Natural killer cell (primary cell): ENCODE measurements at regions not wholly inside any gene's neighbourhood (a gene's known extent, or its start where the extent isn't known, plus 50 kb on each side); places are given as distances from the start of the nearest gene placed in this dataset.

Experiments
- ATAC-seq, 3 donors: fragments of 150-1000 bp in 2 of 3; fragments of 200-7000 bp in 1 of 3; cut with Tn5 transposase; 1 replicate in 1 of 3; 2 replicates in 2 of 3; pipeline ENCODE4 v1.10.0; 2021; ENCODE audit warnings: mild to moderate bottlenecking in 2 of 3, moderate library complexity in 2 of 3
- DNase-seq, 2 donors: peaks; one replicate each; pipeline versions ENCODE4 v3.0.0 to v3.0.0-alpha.2; 2013 to 2021; ENCODE audit warnings: mixed read lengths in 1 of 2
- H3K27ac ChIP-seq: one replicate; pipeline ENCODE4 v1.5.1; 2013; ENCODE audit warnings: mild to moderate bottlenecking, low read length
- H3K27me3 ChIP-seq: one replicate; pipeline ENCODE4 v1.6.1; 2013; ENCODE audit warnings: low read length; ENCODE audit not compliant: control insufficient read depth, insufficient read depth
- H3K36me3 ChIP-seq: one replicate; pipeline ENCODE4 v1.6.1; 2013; ENCODE audit warnings: low read length; ENCODE audit not compliant: control insufficient read depth, insufficient read depth
- H3K4me1 ChIP-seq: one replicate; pipeline ENCODE4 v1.6.1; 2013; ENCODE audit warnings: low read length; ENCODE audit not compliant: control insufficient read depth, insufficient read depth
- H3K4me3 ChIP-seq: one replicate; pipeline ENCODE4 v1.5.1; 2013; ENCODE audit warnings: low read length
- H3K9me3 ChIP-seq: one replicate; pipeline ENCODE4 v1.6.1; 2013; ENCODE audit warnings: low read length; ENCODE audit not compliant: control insufficient read depth, insufficient read depth
- H3K27ac Mint-ChIP-seq, 2 donors: one replicate each; pipeline ENCODE4 v1.8.0; 2022; ENCODE audit warnings: mild to moderate bottlenecking in 2 of 2, mixed read lengths in 2 of 2, moderate library complexity in 1 of 2
- H3K27me3 Mint-ChIP-seq, 2 donors: one replicate each; pipeline ENCODE4 v1.8.0; 2022; ENCODE audit warnings: low read depth in 2 of 2, mixed read lengths in 2 of 2
- H3K36me3 Mint-ChIP-seq: one replicate; pipeline ENCODE4 v1.8.0; 2022; ENCODE audit warnings: mixed read lengths
- H3K4me1 Mint-ChIP-seq, 2 donors: one replicate each; pipeline ENCODE4 v1.8.0; 2022; ENCODE audit warnings: mixed read lengths in 2 of 2
- H3K4me3 Mint-ChIP-seq: one replicate; pipeline ENCODE4 v1.8.0; 2022; ENCODE audit warnings: mild to moderate bottlenecking, moderate library complexity, mixed read lengths
- H3K9me3 Mint-ChIP-seq, 2 donors: one replicate each; pipeline ENCODE4 v1.8.0; 2022; ENCODE audit warnings: mixed read lengths in 2 of 2
- WGBS: methylation state at CpG from one replicate; pipeline ENCODE4 v1.1.7; 2013; ENCODE audit warnings: missing lambda C conversion rate; ENCODE audit not compliant: insufficient coverage; 5-methylcytosine and 5-hydroxymethylcytosine counted together
- intact Hi-C: fragments of 100-400 bp; cut with micrococcal nuclease; formaldehyde crosslinking; loops from one replicate; pipeline ENCODE4 v1.14.2; 2022
- TF ChIP-seq, protein P1 (sequence below): fragments of 200-600 bp; IDR thresholded peaks from one replicate; pipeline ENCODE4 v1.8.0; 2022; ENCODE audit warnings: antibody characterized with exemption

DNA sequence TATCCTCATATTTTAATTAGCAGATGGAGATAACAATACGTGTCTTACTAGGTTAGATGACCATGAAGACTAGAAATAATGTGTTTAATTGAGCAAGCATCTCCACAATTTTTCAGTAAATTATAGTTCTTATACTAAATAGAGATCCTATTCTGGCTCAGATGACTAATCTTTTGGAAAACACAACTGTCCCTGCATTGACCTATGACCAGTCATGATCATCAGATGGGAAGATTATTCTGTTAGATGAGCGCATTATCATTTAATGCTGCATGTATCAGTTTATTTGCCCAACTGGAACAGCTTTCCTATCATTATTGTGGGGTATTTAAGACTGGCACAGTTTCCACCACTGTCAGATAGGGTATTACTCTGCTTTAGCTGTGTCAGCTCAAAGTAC is 185.5 kb downstream of the MOXD1 start:
- intact Hi-C loops, result no loop called here

DNA sequence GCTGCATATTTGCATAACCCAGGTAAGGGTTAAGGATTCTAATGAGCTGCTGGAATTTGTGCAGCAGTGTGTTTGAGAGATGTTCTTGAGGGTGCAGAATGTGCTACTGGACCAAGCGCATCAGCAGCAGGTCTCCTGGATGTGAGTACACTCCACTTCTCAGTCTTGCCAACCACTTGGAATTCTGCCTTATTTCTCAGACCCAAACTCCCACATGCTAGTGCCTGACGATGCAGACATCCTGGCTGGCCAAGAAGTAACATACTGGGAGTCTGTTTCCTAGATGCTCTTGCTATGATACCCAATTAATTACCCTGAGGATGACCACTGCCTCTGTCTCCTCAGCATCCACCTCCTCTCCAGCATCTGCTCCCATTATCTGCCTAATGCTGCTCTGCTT is 186.6 kb downstream of the MOXD1 start:
- Mint-ChIP-seq H3K27ac (no peak overlapping the region), H3K9me3 (peaks cover 0 to 2% of the 10 kb centered on the region in 2 donors), H3K4me3 (no peak overlapping the region), H3K27me3 (peaks cover 0 to 11% of the 10 kb centered on the region in 2 donors), H3K36me3 (no peaks in the 10 kb centered on the region), H3K4me1 (no peaks in the 10 kb centered on the region)
- TF ChIP-seq, protein P1, sequence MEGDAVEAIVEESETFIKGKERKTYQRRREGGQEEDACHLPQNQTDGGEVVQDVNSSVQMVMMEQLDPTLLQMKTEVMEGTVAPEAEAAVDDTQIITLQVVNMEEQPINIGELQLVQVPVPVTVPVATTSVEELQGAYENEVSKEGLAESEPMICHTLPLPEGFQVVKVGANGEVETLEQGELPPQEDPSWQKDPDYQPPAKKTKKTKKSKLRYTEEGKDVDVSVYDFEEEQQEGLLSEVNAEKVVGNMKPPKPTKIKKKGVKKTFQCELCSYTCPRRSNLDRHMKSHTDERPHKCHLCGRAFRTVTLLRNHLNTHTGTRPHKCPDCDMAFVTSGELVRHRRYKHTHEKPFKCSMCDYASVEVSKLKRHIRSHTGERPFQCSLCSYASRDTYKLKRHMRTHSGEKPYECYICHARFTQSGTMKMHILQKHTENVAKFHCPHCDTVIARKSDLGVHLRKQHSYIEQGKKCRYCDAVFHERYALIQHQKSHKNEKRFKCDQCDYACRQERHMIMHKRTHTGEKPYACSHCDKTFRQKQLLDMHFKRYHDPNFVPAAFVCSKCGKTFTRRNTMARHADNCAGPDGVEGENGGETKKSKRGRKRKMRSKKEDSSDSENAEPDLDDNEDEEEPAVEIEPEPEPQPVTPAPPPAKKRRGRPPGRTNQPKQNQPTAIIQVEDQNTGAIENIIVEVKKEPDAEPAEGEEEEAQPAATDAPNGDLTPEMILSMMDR, result no peak
- H3K27me3 ChIP-seq, result no peaks in the 10 kb centered on the region
- no peak for DNase-seq
- H3K27ac ChIP-seq, result no peak overlapping the region
- intact Hi-C loops, result no loop called here
- ATAC-seq, result no peak
- H3K4me3 ChIP-seq, result no peak overlapping the region
- H3K9me3 ChIP-seq, result no peaks in the 10 kb centered on the region
- 80% methylated on average over 2 of the region's 2 CpGs for WGBS
- no peaks in the 10 kb centered on the region for H3K36me3 ChIP-seq
- H3K4me1 ChIP-seq, result no peaks in the 10 kb centered on the region

More for the DNA sequence above, 185.5 kb downstream of the MOXD1 start:
- Histone ChIP-seq H3K4me1 (no peaks in the 10 kb centered on the region), H3K27me3 (no peaks in the 10 kb centered on the region), H3K36me3 (no peaks in the 10 kb centered on the region), H3K4me3 (no peak overlapping the region), H3K27ac (no peak overlapping the region), H3K9me3 (no peaks in the 10 kb centered on the region)
- 82% methylated on average over 1 of the region's 2 CpGs for WGBS
- Mint-ChIP-seq H3K9me3 (peaks cover 0 to 2% of the 10 kb centered on the region in 2 donors), H3K36me3 (no peaks in the 10 kb centered on the region), H3K27ac (no peak overlapping the region), H3K27me3 (peaks cover 0 to 15% of the 10 kb centered on the region in 2 donors), H3K4me3 (no peak overlapping the region), H3K4me1 (no peaks in the 10 kb centered on the region)
- TF ChIP-seq, protein P1, result no peak
- DNase-seq, result no peak
- ATAC-seq, result no peak

DNA sequence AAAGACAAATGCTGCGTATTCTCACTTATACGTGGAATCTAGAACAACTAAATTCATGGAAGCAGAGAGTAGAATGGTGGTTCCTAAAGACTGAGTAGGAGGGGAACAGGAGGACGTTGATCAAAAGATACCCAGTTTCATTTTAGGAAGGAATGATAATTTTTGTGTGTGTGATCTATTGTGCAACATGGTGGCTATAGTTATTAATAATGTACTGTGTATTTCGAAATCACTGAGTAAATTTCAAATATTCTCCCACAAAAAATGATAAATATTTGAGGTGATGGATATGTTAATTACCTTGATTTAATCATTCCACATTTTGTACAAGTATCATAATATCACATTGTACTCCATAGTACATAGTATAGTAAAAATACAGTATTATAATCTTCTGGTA is 187.5 kb downstream of the MOXD1 start:
- Histone ChIP-seq H3K27me3 (no peaks in the 10 kb centered on the region), H3K27ac (no peak overlapping the region), H3K4me1 (no peaks in the 10 kb centered on the region), H3K4me3 (no peak overlapping the region), H3K9me3 (no peaks in the 10 kb centered on the region), H3K36me3 (no peaks in the 10 kb centered on the region)
- Mint-ChIP-seq H3K4me3 (no peak overlapping the region), H3K36me3 (no peaks in the 10 kb centered on the region), H3K27ac (no peak overlapping the region), H3K27me3 (peaks cover 0 to 8% of the 10 kb centered on the region in 2 donors), H3K4me1 (no peaks in the 10 kb centered on the region), H3K9me3 (peaks cover 0 to 2% of the 10 kb centered on the region in 2 donors)
- 57% methylated on average over 3 of the region's 4 CpGs for WGBS
- TF ChIP-seq, protein P1, result no peak
- ATAC-seq (no peak), DNase-seq (no peak)
- intact Hi-C loops, result no loop called here

DNA sequence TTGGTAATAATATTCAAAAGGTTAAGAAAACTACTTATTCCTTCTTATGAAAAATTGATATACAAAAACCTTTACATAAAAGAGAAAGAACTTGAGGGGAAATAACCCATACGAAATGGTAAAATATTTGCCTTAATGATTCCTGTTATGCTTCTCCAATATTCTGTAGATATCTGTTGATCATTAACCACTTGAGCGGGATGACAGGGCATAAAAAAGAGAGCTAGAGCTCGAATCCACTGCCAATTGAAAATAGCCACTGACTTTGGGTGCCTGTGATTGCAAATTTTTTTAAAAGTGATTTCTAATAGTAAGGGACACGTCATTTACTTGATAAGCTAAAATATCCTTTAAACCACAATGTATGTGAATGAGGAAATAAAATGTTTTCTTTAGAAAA is 188.1 kb downstream of the MOXD1 start:
- intact Hi-C loops, result no loop called here
- Histone ChIP-seq H3K27me3 (no peaks in the 10 kb centered on the region), H3K36me3 (no peaks in the 10 kb centered on the region), H3K27ac (no peak overlapping the region), H3K4me1 (no peaks in the 10 kb centered on the region), H3K4me3 (no peak overlapping the region), H3K9me3 (no peaks in the 10 kb centered on the region)
- peaks cover 0 to 12% of the 10 kb centered on the region in 2 donors for H3K27me3 Mint-ChIP-seq
- WGBS, result 71% methylated on average over 2 of the region's 4 CpGs
- H3K4me3 Mint-ChIP-seq, result no peak overlapping the region
- peaks cover 0 to 4% of the 10 kb centered on the region in 2 donors for H3K9me3 Mint-ChIP-seq
- ATAC-seq (no peak), DNase-seq (no peak)
- no peaks in the 10 kb centered on the region for H3K36me3 Mint-ChIP-seq
- TF ChIP-seq, protein P1, result no peak
- no peaks in the 10 kb centered on the region for H3K4me1 Mint-ChIP-seq
- H3K27ac Mint-ChIP-seq, result no peak overlapping the region
